AG08396 (cell line): ENCODE measurements at regions not wholly inside any gene's neighbourhood (a gene's known extent, or its start where the extent isn't known, plus 50 kb on each side); places are given as distances from the start of the nearest gene placed in this dataset.

Experiments used
- DNase-seq: peaks from one replicate; pipeline ENCODE4 v3.0.0; 2012; ENCODE audit warnings: low spot score, mixed read lengths

- DNase-seq: no peak
Observed at GRCh38 chr1:30405631-30406212, 317.7 kb downstream of the MATN1 start.

GRCh38 chr1:30405081-30405480 is 318.3 kb downstream of the MATN1 start:
- no peak for DNase-seq

GRCh38 chr1:30404341-30404740 is 319.0 kb downstream of the MATN1 start:
- DNase-seq: no peak

- DNase-seq: no peak
Observed at GRCh38 chr1:30403726-30404125, 319.7 kb downstream of the MATN1 start.

GRCh38 chr1:30403061-30403645 is 320.2 kb downstream of the MATN1 start:
- no peak for DNase-seq

GRCh38 chr1:30402031-30402430 is 321.4 kb downstream of the MATN1 start:
- no peak for DNase-seq

GRCh38 chr1:30400507-30400906 is 322.9 kb downstream of the MATN1 start:
- no peak for DNase-seq

- DNase-seq: no peak
Observed at GRCh38 chr1:30399026-30399425, 324.4 kb downstream of the MATN1 start.

GRCh38 chr1:30397576-30397975 is 325.8 kb downstream of the MATN1 start:
- no peak for DNase-seq

- no peak for DNase-seq
Observed at GRCh38 chr1:30395631-30396030, 327.8 kb downstream of the MATN1 start.

- no peak for DNase-seq
Observed at GRCh38 chr1:30388386-30388785, 335.0 kb downstream of the MATN1 start.

GRCh38 chr1:30386156-30386926 is 337.0 kb downstream of the MATN1 start:
- DNase-seq: no peak

- no peak for DNase-seq
Observed at GRCh38 chr1:30385246-30385995, 338.0 kb downstream of the MATN1 start.

GRCh38 chr1:30384286-30385245 is 338.8 kb downstream of the MATN1 start:
- no peak for DNase-seq

- DNase-seq: no peak
Observed at GRCh38 chr1:30383221-30383711, 340.1 kb downstream of the MATN1 start.

- DNase-seq: no peak
Observed at GRCh38 chr1:30382496-30382895, 340.9 kb downstream of the MATN1 start.

- no peak for DNase-seq
Observed at GRCh38 chr1:30381671-30382365, 341.6 kb downstream of the MATN1 start.

GRCh38 chr1:30381266-30381665 is 342.1 kb downstream of the MATN1 start:
- no peak for DNase-seq

GRCh38 chr1:30380625-30380984 is 342.8 kb downstream of the MATN1 start:
- no peak for DNase-seq

GRCh38 chr1:30379684-30380624 is 343.4 kb downstream of the MATN1 start:
- DNase-seq: peak; percentile 88
